ENCODE measurements at regions not wholly inside any gene's neighbourhood (a gene's known extent, or its start where the extent isn't known, plus 50 kb on each side); places are given as distances from the start of the nearest gene placed in this dataset.

DNA sequence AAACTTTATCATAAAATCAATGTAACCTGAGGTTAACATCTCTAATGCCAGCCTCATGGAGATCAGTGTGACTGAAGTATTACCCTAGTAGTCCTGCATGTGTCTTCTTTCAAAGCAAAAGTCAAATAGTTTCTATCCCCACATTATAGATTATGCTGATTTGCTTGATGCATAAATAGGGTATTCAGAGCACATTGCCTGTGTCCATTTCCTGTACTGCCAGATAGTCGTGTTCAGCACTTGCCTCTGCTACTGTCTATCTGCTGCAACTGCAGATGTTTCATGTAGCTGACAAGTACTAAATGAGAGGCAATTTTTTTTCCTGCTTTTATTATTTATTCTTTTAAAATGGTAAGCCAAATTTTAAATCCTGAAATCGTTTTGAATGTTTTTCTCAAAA lies 348.7 kb downstream of the CHRM3 start:
- H3K9me3 ChIP-seq (ENCODE audit: control insufficient read depth in 4 of 4, insufficient read depth in 3 of 4, low read length in 3 of 4) = no peaks in the 10 kb centered on the region
- no peaks in the 10 kb centered on the region for H3K36me3 ChIP-seq (ENCODE audit: control insufficient read depth in 4 of 4, insufficient read depth in 4 of 4, low read length in 4 of 4)
- H3K4me1 ChIP-seq (ENCODE audit: control insufficient read depth in 5 of 5, insufficient read depth in 5 of 5, low read length in 5 of 5) = peaks cover 0 to 20% (median 0%) of the 10 kb centered on the region in 5 donors
- H3K4me3 ChIP-seq = no peak overlapping the region
- 40 to 46% methylated on average over 2 of the region's 2 CpGs for WGBS, 2 donors
- H3K27ac ChIP-seq (ENCODE audit: low read depth in 1 of 2, low read length in 1 of 2) = no peak overlapping the region
- ATAC-seq (ENCODE audit: insufficient read depth, low FRiP score) = no peak
- H3K27me3 ChIP-seq (ENCODE audit: control insufficient read depth in 3 of 3, insufficient read depth in 3 of 3, low read length in 2 of 3) = peaks cover 0 to 16% (median 14%) of the 10 kb centered on the region in 3 donors
- TF ChIP-seq, protein P1, sequence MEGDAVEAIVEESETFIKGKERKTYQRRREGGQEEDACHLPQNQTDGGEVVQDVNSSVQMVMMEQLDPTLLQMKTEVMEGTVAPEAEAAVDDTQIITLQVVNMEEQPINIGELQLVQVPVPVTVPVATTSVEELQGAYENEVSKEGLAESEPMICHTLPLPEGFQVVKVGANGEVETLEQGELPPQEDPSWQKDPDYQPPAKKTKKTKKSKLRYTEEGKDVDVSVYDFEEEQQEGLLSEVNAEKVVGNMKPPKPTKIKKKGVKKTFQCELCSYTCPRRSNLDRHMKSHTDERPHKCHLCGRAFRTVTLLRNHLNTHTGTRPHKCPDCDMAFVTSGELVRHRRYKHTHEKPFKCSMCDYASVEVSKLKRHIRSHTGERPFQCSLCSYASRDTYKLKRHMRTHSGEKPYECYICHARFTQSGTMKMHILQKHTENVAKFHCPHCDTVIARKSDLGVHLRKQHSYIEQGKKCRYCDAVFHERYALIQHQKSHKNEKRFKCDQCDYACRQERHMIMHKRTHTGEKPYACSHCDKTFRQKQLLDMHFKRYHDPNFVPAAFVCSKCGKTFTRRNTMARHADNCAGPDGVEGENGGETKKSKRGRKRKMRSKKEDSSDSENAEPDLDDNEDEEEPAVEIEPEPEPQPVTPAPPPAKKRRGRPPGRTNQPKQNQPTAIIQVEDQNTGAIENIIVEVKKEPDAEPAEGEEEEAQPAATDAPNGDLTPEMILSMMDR (IDR thresholded peaks at IDR 0.05; ENCODE audit: control extremely low read depth, extremely low read depth) = no peak
- H3K9ac ChIP-seq (ENCODE audit: insufficient read depth in 1 of 2, low read length in 2 of 2) = no peak overlapping the region
- DNase-seq = peak in 2 of 3 donors; percentile 90 to 95

DNA sequence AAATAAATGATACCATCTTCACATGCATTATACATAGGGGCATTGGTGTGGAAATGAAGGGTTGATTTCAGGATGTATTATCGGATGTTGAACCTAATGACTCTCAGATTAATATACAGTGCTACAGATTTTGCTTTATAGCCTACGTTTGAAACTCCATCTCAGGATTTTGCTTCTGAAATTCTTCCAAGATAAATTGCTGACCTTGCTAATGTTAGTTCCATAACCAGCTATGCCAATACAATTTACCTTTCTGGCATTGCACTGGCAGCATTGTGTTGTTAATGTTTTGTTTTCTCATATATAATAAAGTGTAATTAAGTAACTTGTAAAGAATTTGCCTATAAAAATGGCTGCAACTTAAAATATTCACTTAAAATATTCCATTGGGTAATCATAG lies 350.1 kb downstream of the CHRM3 start:
- no peak overlapping the region for H3K4me3 ChIP-seq
- H3K27me3 ChIP-seq (ENCODE audit: control insufficient read depth in 3 of 3, insufficient read depth in 3 of 3, low read length in 2 of 3) = peaks cover 0 to 14% (median 9%) of the 10 kb centered on the region in 3 donors
- 83 to 87% methylated on average over 2 of the region's 2 CpGs for WGBS, 2 donors
- TF ChIP-seq, protein P1 (IDR thresholded peaks at IDR 0.05; ENCODE audit: control extremely low read depth, extremely low read depth) = no peak
- ATAC-seq (ENCODE audit: insufficient read depth, low FRiP score) = no peak
- DNase-seq = no peak
- no peaks in the 10 kb centered on the region for H3K9me3 ChIP-seq (ENCODE audit: control insufficient read depth in 4 of 4, insufficient read depth in 3 of 4, low read length in 3 of 4)
- peaks cover 0 to 20% (median 0%) of the 10 kb centered on the region in 5 donors for H3K4me1 ChIP-seq (ENCODE audit: control insufficient read depth in 5 of 5, insufficient read depth in 5 of 5, low read length in 5 of 5)
- no peaks in the 10 kb centered on the region for H3K36me3 ChIP-seq (ENCODE audit: control insufficient read depth in 4 of 4, insufficient read depth in 4 of 4, low read length in 4 of 4)
- no peak overlapping the region for H3K27ac ChIP-seq (ENCODE audit: low read depth in 1 of 2, low read length in 1 of 2)
- H3K9ac ChIP-seq (ENCODE audit: insufficient read depth in 1 of 2, low read length in 2 of 2) = no peak overlapping the region

DNA sequence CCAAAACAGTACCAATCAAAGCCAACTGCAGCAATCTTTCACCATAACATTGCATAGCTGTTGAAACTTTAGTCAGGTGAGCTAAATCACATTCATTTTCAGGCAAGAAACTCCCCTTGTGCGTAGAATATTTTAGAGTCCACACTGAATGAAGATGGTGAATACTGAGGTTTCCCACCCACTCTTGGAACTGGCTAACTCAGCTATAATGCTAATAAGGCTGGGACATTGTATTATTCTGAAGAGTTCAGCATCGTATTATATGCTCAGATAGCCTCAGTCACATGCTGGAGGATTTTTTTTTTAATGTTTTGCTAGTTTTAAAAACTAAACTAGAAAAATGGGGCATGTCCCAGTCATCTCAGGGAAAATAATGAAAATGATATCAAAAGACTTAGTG lies 352.3 kb upstream of the FMN2 start:
- Histone ChIP-seq H3K27ac (ENCODE audit: low read depth in 1 of 2, low read length in 1 of 2) (no peak overlapping the region), H3K9ac (ENCODE audit: insufficient read depth in 1 of 2, low read length in 2 of 2) (no peak overlapping the region), H3K9me3 (ENCODE audit: control insufficient read depth in 4 of 4, insufficient read depth in 3 of 4, low read length in 3 of 4) (peaks cover 0 to 2% (median 0%) of the 10 kb centered on the region in 4 donors), H3K4me1 (ENCODE audit: control insufficient read depth in 5 of 5, insufficient read depth in 5 of 5, low read length in 5 of 5) (peaks cover 0 to 17% (median 0%) of the 10 kb centered on the region in 5 donors), H3K4me3 (no peak overlapping the region), H3K27me3 (ENCODE audit: control insufficient read depth in 3 of 3, insufficient read depth in 3 of 3, low read length in 2 of 3) (peaks cover 0 to 14% (median 7%) of the 10 kb centered on the region in 3 donors), H3K36me3 (ENCODE audit: control insufficient read depth in 4 of 4, insufficient read depth in 4 of 4, low read length in 4 of 4) (no peaks in the 10 kb centered on the region)
- no peak for ATAC-seq (ENCODE audit: insufficient read depth, low FRiP score)
- DNase-seq = no peak
- TF ChIP-seq, protein P1 (IDR thresholded peaks at IDR 0.05; ENCODE audit: control extremely low read depth, extremely low read depth) = no peak
- 95 to 97% methylated on average over 2 of the region's 2 CpGs for WGBS, 2 donors

DNA sequence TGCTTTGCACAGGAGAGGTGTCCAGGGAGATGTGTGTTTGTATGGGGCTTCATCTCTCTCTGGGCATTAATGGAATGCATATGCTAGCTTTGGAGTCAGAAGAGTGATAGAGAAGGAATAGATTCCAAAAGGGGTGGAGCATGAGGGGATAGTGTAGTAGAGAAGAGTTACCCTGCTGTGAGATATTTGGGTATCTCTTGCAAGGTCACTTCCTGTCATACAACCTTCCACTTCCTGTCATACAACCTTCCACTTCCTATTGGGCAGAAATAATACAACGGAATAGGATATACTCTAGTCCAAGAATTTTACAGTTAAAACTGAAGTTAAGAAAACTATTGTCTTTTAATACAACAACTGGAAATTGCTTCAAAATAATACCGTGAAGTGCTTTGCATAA lies 351.8 kb upstream of the FMN2 start:
- H3K4me1 ChIP-seq (ENCODE audit: control insufficient read depth in 5 of 5, insufficient read depth in 5 of 5, low read length in 5 of 5) = peaks cover 0 to 11% (median 0%) of the 10 kb centered on the region in 5 donors
- ATAC-seq (ENCODE audit: insufficient read depth, low FRiP score) (no peak), DNase-seq (no peak)
- no peaks in the 10 kb centered on the region for H3K36me3 ChIP-seq (ENCODE audit: control insufficient read depth in 4 of 4, insufficient read depth in 4 of 4, low read length in 4 of 4)
- no peak overlapping the region for H3K27ac ChIP-seq (ENCODE audit: low read depth in 1 of 2, low read length in 1 of 2)
- peaks cover 0 to 3% (median 0%) of the 10 kb centered on the region in 4 donors for H3K9me3 ChIP-seq (ENCODE audit: control insufficient read depth in 4 of 4, insufficient read depth in 3 of 4, low read length in 3 of 4)
- no peak overlapping the region for H3K9ac ChIP-seq (ENCODE audit: insufficient read depth in 1 of 2, low read length in 2 of 2)
- TF ChIP-seq, protein P1 (IDR thresholded peaks at IDR 0.05; ENCODE audit: control extremely low read depth, extremely low read depth) = no peak
- WGBS, 2 donors = 56 to 60% methylated on average over 2 of the region's 2 CpGs
- H3K27me3 ChIP-seq (ENCODE audit: control insufficient read depth in 3 of 3, insufficient read depth in 3 of 3, low read length in 2 of 3) = peaks cover 0 to 14% (median 7%) of the 10 kb centered on the region in 3 donors
- H3K4me3 ChIP-seq = no peak overlapping the region

All from lung (tissue), 11 donors.